Brain microvascular endothelial cell (primary cell): ENCODE measurements at regions not wholly inside any gene's neighbourhood (a gene's known extent, or its start where the extent isn't known, plus 50 kb on each side); places are given as distances from the start of the nearest gene placed in this dataset.

Experiments used
- DNase-seq: peaks from one replicate; pipeline ENCODE4 v3.0.0-alpha.2; 2020
- H3K27ac ChIP-seq: fragments of 250-450 bp; sonication (Bioruptor Pico); 2 replicates; pipeline ENCODE4 v1.5.1; 2020; ENCODE audit warnings: mild to moderate bottlenecking, moderate library complexity
- H3K27me3 ChIP-seq: fragments of 250-450 bp; sonication (Bioruptor Pico); replicated peaks from 2 replicates; pipeline ENCODE4 v1.5.1; 2020; ENCODE audit warnings: mild to moderate bottlenecking
- H3K36me3 ChIP-seq: fragments of 250-450 bp; sonication (Bioruptor Pico); replicated peaks from 2 replicates; pipeline ENCODE4 v1.5.1; 2020; ENCODE audit warnings: mild to moderate bottlenecking
- H3K4me3 ChIP-seq: 2 replicates; pipeline ENCODE4 v1.5.1; 2011; ENCODE audit warnings: low read depth, mild to moderate bottlenecking, control low read depth, low read length, moderate library complexity
- in situ Hi-C: cut with HindIII; loops from 2 replicates; pipeline ENCODE4 v1.10.0; 2017; ENCODE audit warnings: low sequenced_read_pairs, low pct_ligation_motif_present
- TF ChIP-seq, protein P1 (sequence below): IDR thresholded peaks from 2 replicates; pipeline ENCODE4 v1.5.1; 2011; ENCODE audit warnings: low read depth, mild to moderate bottlenecking, moderate library complexity, low read length, control low read depth, inconsistent platforms; ENCODE audit errors: missing control alignments

GRCh38 chr9:29773676-29774075 lies 2200.4 kb upstream of the C9orf72 start:
- no peaks in the 10 kb centered on the region for H3K27me3 ChIP-seq
- TF ChIP-seq, protein P1, sequence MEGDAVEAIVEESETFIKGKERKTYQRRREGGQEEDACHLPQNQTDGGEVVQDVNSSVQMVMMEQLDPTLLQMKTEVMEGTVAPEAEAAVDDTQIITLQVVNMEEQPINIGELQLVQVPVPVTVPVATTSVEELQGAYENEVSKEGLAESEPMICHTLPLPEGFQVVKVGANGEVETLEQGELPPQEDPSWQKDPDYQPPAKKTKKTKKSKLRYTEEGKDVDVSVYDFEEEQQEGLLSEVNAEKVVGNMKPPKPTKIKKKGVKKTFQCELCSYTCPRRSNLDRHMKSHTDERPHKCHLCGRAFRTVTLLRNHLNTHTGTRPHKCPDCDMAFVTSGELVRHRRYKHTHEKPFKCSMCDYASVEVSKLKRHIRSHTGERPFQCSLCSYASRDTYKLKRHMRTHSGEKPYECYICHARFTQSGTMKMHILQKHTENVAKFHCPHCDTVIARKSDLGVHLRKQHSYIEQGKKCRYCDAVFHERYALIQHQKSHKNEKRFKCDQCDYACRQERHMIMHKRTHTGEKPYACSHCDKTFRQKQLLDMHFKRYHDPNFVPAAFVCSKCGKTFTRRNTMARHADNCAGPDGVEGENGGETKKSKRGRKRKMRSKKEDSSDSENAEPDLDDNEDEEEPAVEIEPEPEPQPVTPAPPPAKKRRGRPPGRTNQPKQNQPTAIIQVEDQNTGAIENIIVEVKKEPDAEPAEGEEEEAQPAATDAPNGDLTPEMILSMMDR: no peak
- in situ Hi-C loops: no loop called here
- no peaks in the 10 kb centered on the region for H3K36me3 ChIP-seq
- no peak overlapping the region for H3K4me3 ChIP-seq
- no peak overlapping the region for H3K27ac ChIP-seq
- no peak for DNase-seq

- Histone ChIP-seq H3K36me3 (no peaks in the 10 kb centered on the region), H3K27ac (no peak overlapping the region), H3K4me3 (no peak overlapping the region), H3K27me3 (no peaks in the 10 kb centered on the region)
- no peak for DNase-seq
- TF ChIP-seq, protein P1: no peak
- in situ Hi-C loops: no loop called here
These were observed 2202.2 kb upstream of the C9orf72 start for GRCh38 chr9:29775491-29775890.

GRCh38 chr9:29778281-29778849 lies 2205.1 kb upstream of the C9orf72 start:
- Histone ChIP-seq H3K4me3 (no peak overlapping the region), H3K36me3 (no peaks in the 10 kb centered on the region), H3K27ac (no peak overlapping the region), H3K27me3 (no peaks in the 10 kb centered on the region)
- in situ Hi-C loops: no loop called here
- no peak for DNase-seq
- TF ChIP-seq, protein P1: no peak

- in situ Hi-C loops: no loop called here
- DNase-seq: no peak
- TF ChIP-seq, protein P1: no peak
- Histone ChIP-seq H3K36me3 (no peaks in the 10 kb centered on the region), H3K27me3 (no peaks in the 10 kb centered on the region), H3K4me3 (no peak overlapping the region), H3K27ac (no peak overlapping the region)
These were observed 2220.7 kb upstream of the C9orf72 start for GRCh38 chr9:29793970-29794369.

GRCh38 chr9:29796291-29796952 lies 2223.1 kb upstream of the C9orf72 start:
- in situ Hi-C loops: no loop called here
- H3K36me3 ChIP-seq: no peaks in the 10 kb centered on the region

More at GRCh38 chr9:29796291-29796952, 2223.1 kb upstream of the C9orf72 start:
- DNase-seq: no peak
- TF ChIP-seq, protein P1: no peak
- H3K27ac ChIP-seq: no peak overlapping the region
- no peaks in the 10 kb centered on the region for H3K27me3 ChIP-seq
- H3K4me3 ChIP-seq: no peak overlapping the region
